ENCODE measurements at regions not wholly inside any gene's neighbourhood (a gene's known extent, or its start where the extent isn't known, plus 50 kb on each side); places are given as distances from the start of the nearest gene placed in this dataset.

DNA sequence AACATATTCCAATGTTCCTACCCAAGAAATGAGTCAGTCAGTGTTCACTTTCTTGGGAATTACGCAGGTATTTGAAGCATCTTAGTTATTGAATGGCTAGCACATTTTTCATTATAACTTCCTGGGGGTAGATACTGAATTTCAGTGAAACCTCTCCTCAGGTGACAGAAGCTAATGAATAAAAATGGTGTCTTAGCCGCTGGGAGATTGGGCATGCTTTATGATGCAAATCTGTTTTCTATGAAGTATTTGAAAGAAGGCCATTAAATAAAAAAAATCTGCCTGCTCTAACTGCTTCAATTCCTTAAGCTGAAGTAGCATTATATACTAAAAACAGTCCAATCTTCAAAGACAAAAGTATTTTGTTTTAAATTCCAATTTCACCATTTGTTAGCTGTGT lies 132.8 kb upstream of the CYRIA start:
- FAIRE-seq (no peak), DNase-seq (ENCODE audit: insufficient read length, low spot score) (no peak)
- TF ChIP-seq, protein P1, sequence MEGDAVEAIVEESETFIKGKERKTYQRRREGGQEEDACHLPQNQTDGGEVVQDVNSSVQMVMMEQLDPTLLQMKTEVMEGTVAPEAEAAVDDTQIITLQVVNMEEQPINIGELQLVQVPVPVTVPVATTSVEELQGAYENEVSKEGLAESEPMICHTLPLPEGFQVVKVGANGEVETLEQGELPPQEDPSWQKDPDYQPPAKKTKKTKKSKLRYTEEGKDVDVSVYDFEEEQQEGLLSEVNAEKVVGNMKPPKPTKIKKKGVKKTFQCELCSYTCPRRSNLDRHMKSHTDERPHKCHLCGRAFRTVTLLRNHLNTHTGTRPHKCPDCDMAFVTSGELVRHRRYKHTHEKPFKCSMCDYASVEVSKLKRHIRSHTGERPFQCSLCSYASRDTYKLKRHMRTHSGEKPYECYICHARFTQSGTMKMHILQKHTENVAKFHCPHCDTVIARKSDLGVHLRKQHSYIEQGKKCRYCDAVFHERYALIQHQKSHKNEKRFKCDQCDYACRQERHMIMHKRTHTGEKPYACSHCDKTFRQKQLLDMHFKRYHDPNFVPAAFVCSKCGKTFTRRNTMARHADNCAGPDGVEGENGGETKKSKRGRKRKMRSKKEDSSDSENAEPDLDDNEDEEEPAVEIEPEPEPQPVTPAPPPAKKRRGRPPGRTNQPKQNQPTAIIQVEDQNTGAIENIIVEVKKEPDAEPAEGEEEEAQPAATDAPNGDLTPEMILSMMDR (IDR thresholded peaks at IDR 0.05; ENCODE audit: insufficient read depth, missing control alignments) = no peak

DNA sequence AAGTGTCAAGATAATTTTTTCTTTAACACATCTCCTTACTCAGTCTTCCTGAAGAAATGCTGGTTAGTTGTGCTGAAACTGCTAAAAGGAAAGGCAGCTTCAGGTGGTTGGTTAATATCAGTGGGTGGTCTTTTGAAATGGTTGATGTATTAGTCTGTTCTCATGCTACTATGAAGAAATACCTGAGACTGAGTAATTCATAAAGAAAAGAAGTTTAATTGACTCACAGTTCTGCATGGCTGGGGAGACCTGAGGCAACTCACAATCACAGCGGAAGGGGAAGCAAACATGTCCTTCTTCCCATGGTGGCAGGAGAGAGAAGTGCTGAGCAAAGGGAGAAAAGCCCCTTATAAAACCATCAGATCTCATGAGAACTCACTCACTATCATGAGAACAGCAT lies 125.9 kb upstream of the CYRIA start:
- TF ChIP-seq, protein P1 (IDR thresholded peaks at IDR 0.05; ENCODE audit: insufficient read depth, missing control alignments) = no peak

GRCh38 chr2:16785149-16785548 lies 119.5 kb upstream of the CYRIA start:
- FAIRE-seq = no peak
- DNase-seq (ENCODE audit: insufficient read length, low spot score) = no peak
- TF ChIP-seq, protein P1 (IDR thresholded peaks at IDR 0.05; ENCODE audit: insufficient read depth, missing control alignments) = no peak

More for the DNA sequence above, 125.9 kb upstream of the CYRIA start:
- DNase-seq (ENCODE audit: insufficient read length, low spot score) (no peak), FAIRE-seq (no peak)

DNA sequence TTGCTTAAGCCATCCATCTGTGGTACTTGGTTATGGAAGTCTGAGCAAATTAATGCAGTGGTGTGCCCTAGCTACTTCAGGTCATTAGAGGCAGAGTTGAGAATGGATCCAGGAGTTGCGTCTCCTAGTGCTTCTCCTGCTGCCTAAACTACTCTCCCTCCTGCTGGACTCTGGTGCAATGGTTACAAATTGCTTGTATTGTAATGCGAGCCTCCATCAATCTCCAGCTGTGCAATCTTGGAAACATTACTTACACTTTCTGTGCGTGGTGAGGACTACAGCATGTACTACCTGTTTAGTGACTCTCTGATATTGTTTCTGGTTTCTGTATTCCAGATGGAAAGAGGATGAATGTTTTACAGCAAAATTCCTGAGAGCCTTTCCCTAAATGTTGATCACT lies 119.0 kb upstream of the CYRIA start:
- TF ChIP-seq, protein P1 (IDR thresholded peaks at IDR 0.05; ENCODE audit: insufficient read depth, missing control alignments) = no peak
- no peak for FAIRE-seq
- no peak for DNase-seq (ENCODE audit: insufficient read length, low spot score)

GRCh38 chr2:16777123-16777870 lies 111.7 kb upstream of the CYRIA start:
- no peak for FAIRE-seq
- TF ChIP-seq, protein P1 (IDR thresholded peaks at IDR 0.05; ENCODE audit: insufficient read depth, missing control alignments) = no peak
- no peak for DNase-seq (ENCODE audit: insufficient read length, low spot score)

- TF ChIP-seq, protein P1 (IDR thresholded peaks at IDR 0.05; ENCODE audit: insufficient read depth, missing control alignments) = no peak
- FAIRE-seq = no peak
- DNase-seq (ENCODE audit: insufficient read length, low spot score) = no peak
These were observed 110.2 kb upstream of the CYRIA start for GRCh38 chr2:16775899-16776231.
